ENCODE measurements at regions not wholly inside any gene's neighbourhood (a gene's known extent, or its start where the extent isn't known, plus 50 kb on each side); places are given as distances from the start of the nearest gene placed in this dataset.

DNA sequence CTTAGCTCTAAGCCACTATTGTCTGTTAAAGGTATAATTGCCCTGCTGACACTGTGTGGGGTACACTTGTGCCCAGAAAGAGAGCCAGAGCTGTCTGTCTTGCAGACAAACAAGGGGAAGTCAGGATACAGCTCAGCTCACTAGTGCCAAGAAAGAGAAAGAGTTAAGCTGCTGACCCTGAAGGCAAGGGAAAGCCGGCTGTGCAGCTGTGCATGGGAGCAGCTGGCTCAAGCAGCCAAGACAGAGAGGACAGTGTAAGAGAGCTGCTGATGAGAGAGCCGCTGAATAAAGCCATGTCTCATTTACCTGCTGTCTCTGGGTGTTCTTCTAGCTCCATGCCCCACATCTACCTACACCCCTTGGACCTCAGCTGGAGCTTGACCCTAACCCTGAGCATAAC is 428.1 kb upstream of the NAALADL2 start:
- TF ChIP-seq, protein P1, sequence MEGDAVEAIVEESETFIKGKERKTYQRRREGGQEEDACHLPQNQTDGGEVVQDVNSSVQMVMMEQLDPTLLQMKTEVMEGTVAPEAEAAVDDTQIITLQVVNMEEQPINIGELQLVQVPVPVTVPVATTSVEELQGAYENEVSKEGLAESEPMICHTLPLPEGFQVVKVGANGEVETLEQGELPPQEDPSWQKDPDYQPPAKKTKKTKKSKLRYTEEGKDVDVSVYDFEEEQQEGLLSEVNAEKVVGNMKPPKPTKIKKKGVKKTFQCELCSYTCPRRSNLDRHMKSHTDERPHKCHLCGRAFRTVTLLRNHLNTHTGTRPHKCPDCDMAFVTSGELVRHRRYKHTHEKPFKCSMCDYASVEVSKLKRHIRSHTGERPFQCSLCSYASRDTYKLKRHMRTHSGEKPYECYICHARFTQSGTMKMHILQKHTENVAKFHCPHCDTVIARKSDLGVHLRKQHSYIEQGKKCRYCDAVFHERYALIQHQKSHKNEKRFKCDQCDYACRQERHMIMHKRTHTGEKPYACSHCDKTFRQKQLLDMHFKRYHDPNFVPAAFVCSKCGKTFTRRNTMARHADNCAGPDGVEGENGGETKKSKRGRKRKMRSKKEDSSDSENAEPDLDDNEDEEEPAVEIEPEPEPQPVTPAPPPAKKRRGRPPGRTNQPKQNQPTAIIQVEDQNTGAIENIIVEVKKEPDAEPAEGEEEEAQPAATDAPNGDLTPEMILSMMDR (IDR thresholded peaks at IDR 0.05) = no peak
- no peak for TF ChIP-seq POLR2A (IDR thresholded peaks at IDR 0.05)

Data from vagina (tissue), 2 donors.